NCI-H1694 (cell line): ENCODE measurements at regions not wholly inside any gene's neighbourhood (a gene's known extent, or its start where the extent isn't known, plus 50 kb on each side); places are given as distances from the start of the nearest gene placed in this dataset.

Experiments used
- DNase-seq: peaks from one replicate; lab custom pipeline; 2025; lab: John Stamatoyannopoulos, UW

- DNase-seq = no peak
Observed at GRCh38 chr6:22467645-22468044, 101.7 kb upstream of the HDGFL1 start.

- DNase-seq = no peak
Observed at GRCh38 chr6:22468256-22468965, 101.0 kb upstream of the HDGFL1 start.

GRCh38 chr6:22470454-22471131 lies 98.8 kb upstream of the HDGFL1 start:
- DNase-seq = no peak

- peak; percentile 4 for DNase-seq
Observed at GRCh38 chr6:22471132-22471690, 98.2 kb upstream of the HDGFL1 start.

- DNase-seq = no peak
Observed at GRCh38 chr6:22471746-22472145, 97.6 kb upstream of the HDGFL1 start.

GRCh38 chr6:22473991-22474682 lies 95.2 kb upstream of the HDGFL1 start:
- no peak for DNase-seq

GRCh38 chr6:22476811-22477390 lies 92.5 kb upstream of the HDGFL1 start:
- no peak for DNase-seq

- no peak for DNase-seq
Observed at GRCh38 chr6:22497276-22497675, 72.1 kb upstream of the HDGFL1 start.

- DNase-seq = no peak
Observed at GRCh38 chr6:22499815-22500214, 69.6 kb upstream of the HDGFL1 start.

- DNase-seq = no peak
Observed at GRCh38 chr6:22506496-22506895, 62.9 kb upstream of the HDGFL1 start.

GRCh38 chr6:22512686-22513427 lies 56.5 kb upstream of the HDGFL1 start:
- DNase-seq = no peak

GRCh38 chr6:22513667-22514066 lies 55.7 kb upstream of the HDGFL1 start:
- no peak for DNase-seq

GRCh38 chr6:22519237-22519636 lies 50.1 kb upstream of the HDGFL1 start:
- no peak for DNase-seq
